ENCODE measurements at regions not wholly inside any gene's neighbourhood (a gene's known extent, or its start where the extent isn't known, plus 50 kb on each side); places are given as distances from the start of the nearest gene placed in this dataset.
"Not testable (repeated sequence)": the region's sequence is repeated elsewhere in the genome, so short reads cannot be mapped to it uniquely, and the experiment has no call there.

DNA sequence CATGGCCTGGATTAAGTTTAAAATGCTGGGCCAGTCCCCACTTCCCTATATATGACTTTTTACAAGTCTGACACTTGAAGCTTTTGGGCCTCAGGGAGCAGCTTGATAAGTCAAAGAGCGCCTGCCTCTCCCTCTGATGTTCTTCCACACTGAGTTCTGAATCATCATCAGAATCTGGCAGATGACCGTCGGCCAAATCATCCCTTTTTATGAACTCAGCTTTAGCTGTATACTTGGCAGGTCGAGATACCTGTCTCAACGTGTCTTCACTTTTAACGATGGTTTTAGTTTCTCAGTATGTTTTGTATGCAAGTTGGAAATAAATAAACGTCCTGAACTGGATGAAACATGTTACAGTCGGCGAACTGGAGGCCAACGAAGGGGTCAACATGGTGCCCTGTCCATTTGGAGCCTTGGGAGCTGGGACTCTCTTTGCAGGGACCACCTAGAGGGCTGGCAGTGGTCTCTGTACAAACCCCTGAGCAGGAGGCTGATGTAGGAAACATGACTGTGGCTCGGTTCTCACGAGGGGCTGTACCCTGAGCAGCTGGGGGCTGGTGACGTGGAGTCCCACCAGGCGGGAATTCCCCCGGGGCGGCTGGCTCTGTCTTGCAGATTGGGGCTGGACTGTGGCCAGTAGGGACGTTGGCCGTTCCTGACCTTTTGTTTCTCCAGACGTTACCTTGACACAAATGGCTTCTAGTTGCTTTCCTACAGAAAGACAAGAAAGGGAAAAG lies 192.2 kb upstream of the PRKX start:
- not testable (repeated sequence) for ATAC-seq; H3K27ac ChIP-seq (ENCODE audit: low read depth); H3K9me3 Mint-ChIP-seq; H3K4me3 Mint-ChIP-seq; H3K4me1 Mint-ChIP-seq; H3K27ac Mint-ChIP-seq; H3F3A ChIP-seq (replicated peaks; ENCODE audit: low read depth); DNase-seq (ENCODE audit: low spot score); H3K4me2 ChIP-seq; H3K79me2 ChIP-seq (replicated peaks; ENCODE audit: insufficient read depth); H3K9me2 ChIP-seq (ENCODE audit: insufficient read depth); H3K36me3 Mint-ChIP-seq (ENCODE audit: low read depth); H4K20me1 ChIP-seq (replicated peaks; ENCODE audit: insufficient read depth); H3K4me1 ChIP-seq (ENCODE audit: insufficient read depth); H3K27me3 Mint-ChIP-seq (ENCODE audit: insufficient read depth, low read depth, poor library complexity); H3K27me3 ChIP-seq (ENCODE audit: insufficient read depth); H3K4me3 ChIP-seq; H3K36me3 ChIP-seq (ENCODE audit: insufficient read depth); H2AFZ ChIP-seq

DNA sequence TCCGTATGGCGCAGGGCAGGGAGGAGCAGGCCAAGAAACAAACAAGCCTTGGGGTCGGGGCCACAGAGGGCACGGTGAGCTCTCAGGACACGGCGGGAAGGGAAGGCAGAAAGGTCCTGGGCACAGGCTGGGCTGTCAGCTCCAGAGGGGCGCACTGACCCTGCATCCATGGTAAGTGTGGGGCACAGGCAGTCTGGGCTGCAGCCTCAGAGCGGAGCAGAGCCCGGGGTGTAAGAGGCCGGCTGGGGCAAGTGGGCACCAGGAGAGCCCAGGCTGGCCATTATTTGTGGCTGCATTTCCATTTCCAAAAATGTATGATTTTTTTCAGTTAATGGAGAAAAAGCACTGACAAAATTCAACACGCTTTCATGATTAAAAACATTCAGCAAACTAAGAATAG lies 188.8 kb upstream of the PRKX start:
- not testable (repeated sequence) for ATAC-seq; H3K4me1 Mint-ChIP-seq; H4K20me1 ChIP-seq (replicated peaks; ENCODE audit: insufficient read depth); H3K4me1 ChIP-seq (ENCODE audit: insufficient read depth); H3K79me2 ChIP-seq (replicated peaks; ENCODE audit: insufficient read depth); DNase-seq (ENCODE audit: low spot score); H3K4me2 ChIP-seq; H3K27me3 ChIP-seq (ENCODE audit: insufficient read depth); H3K27ac ChIP-seq (ENCODE audit: low read depth); H3K4me3 Mint-ChIP-seq; H3K27ac Mint-ChIP-seq; H3K36me3 ChIP-seq (ENCODE audit: insufficient read depth); H3K4me3 ChIP-seq; H3F3A ChIP-seq (replicated peaks; ENCODE audit: low read depth); H2AFZ ChIP-seq; H3K36me3 Mint-ChIP-seq (ENCODE audit: low read depth); H3K9me2 ChIP-seq (ENCODE audit: insufficient read depth); H3K9me3 Mint-ChIP-seq; H3K27me3 Mint-ChIP-seq (ENCODE audit: insufficient read depth, low read depth, poor library complexity)

GRCh38 chrX:3896755-3897154 lies 183.3 kb upstream of the PRKX start:
- H4K20me1 ChIP-seq (replicated peaks; ENCODE audit: insufficient read depth); H3K79me2 ChIP-seq (replicated peaks; ENCODE audit: insufficient read depth); H3K4me1 ChIP-seq (ENCODE audit: insufficient read depth); H3K27me3 ChIP-seq (ENCODE audit: insufficient read depth); H3K9me2 ChIP-seq (ENCODE audit: insufficient read depth); H3K9me3 Mint-ChIP-seq; DNase-seq (ENCODE audit: low spot score); H3K36me3 ChIP-seq (ENCODE audit: insufficient read depth); H3K36me3 Mint-ChIP-seq (ENCODE audit: low read depth); H3K4me3 ChIP-seq; H3K27me3 Mint-ChIP-seq (ENCODE audit: insufficient read depth, low read depth, poor library complexity); H3F3A ChIP-seq (replicated peaks; ENCODE audit: low read depth); H3K27ac Mint-ChIP-seq; H3K27ac ChIP-seq (ENCODE audit: low read depth); H2AFZ ChIP-seq; ATAC-seq; H3K4me2 ChIP-seq; H3K4me1 Mint-ChIP-seq; H3K4me3 Mint-ChIP-seq: not testable (repeated sequence)

DNA sequence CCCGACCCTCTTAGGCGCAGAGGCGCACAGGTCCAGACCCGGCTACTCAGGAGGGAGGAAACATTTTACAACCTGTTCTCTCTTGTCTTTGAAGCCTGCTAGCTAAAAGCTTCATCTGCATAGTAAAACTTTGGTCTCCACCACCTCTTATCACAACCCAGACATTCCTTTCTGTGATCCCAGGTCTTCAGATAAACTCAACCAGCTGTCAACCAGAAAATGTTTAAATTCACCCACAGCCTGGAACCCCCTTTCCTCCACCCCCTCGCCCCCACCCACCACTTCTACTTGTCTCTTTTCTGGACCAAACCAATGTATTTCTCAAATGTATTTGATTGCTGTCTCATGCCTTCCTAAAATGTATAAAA lies 169.1 kb upstream of the PRKX start:
- peak overlapping the region; percentile 39; the same call in 1 of the 2 replicates for H3K4me3 ChIP-seq
- not testable (repeated sequence) for H3F3A ChIP-seq (replicated peaks; ENCODE audit: low read depth); H3K27ac ChIP-seq (ENCODE audit: low read depth); H3K27me3 Mint-ChIP-seq (ENCODE audit: insufficient read depth, low read depth, poor library complexity); H3K4me1 ChIP-seq (ENCODE audit: insufficient read depth); H3K4me1 Mint-ChIP-seq; H3K27me3 ChIP-seq (ENCODE audit: insufficient read depth); H3K9me2 ChIP-seq (ENCODE audit: insufficient read depth); H4K20me1 ChIP-seq (replicated peaks; ENCODE audit: insufficient read depth); DNase-seq (ENCODE audit: low spot score); H2AFZ ChIP-seq; H3K9me3 Mint-ChIP-seq; H3K27ac Mint-ChIP-seq; H3K36me3 Mint-ChIP-seq (ENCODE audit: low read depth); H3K4me2 ChIP-seq; ATAC-seq; H3K79me2 ChIP-seq (replicated peaks; ENCODE audit: insufficient read depth); H3K36me3 ChIP-seq (ENCODE audit: insufficient read depth)
- peak overlapping the region; percentile 60 for H3K4me3 Mint-ChIP-seq

- not testable (repeated sequence) for H3K4me1 ChIP-seq (ENCODE audit: insufficient read depth); H3K4me3 Mint-ChIP-seq
Measured at GRCh38 chrX:3881898-3882552, 168.6 kb upstream of the PRKX start.

DNA sequence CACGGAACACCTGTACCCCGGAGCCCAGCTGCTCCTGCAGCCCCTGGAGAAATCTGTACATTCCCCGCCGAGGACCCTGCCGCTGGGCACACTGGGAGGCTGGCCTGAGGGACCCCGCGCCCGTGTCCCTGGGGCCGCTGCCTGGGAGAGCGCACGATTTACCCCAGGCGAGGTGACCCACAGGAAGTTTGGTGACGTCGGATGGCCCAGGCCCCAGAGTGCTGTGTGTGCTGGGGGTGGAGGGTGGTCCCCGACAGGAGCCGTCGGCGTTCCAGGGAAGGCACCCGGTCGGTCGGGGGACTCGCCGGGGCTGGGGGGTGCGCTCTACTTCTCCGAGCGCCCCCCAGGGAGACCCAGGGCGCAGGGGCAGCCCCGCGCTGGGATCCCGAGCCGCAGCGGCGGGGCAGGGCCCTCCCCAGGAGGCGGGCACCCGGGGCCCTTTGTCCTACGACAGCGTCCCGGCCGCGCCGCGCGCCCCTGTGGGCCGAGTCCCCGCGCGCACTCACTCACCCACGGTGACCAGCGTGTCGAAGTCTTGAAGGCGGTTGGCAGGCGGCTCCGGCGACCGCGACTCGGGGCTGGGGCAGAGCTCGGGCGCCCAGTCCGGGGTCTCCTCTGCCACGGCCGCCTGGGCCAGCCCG lies 167.9 kb upstream of the PRKX start:
- H3K27ac ChIP-seq (ENCODE audit: low read depth); H3K4me3 Mint-ChIP-seq; H3K36me3 ChIP-seq (ENCODE audit: insufficient read depth); H2AFZ ChIP-seq; DNase-seq (ENCODE audit: low spot score); H3K27me3 ChIP-seq (ENCODE audit: insufficient read depth); H4K20me1 ChIP-seq (replicated peaks; ENCODE audit: insufficient read depth); H3K9me3 Mint-ChIP-seq; H3K9me2 ChIP-seq (ENCODE audit: insufficient read depth); H3K27ac Mint-ChIP-seq; H3K79me2 ChIP-seq (replicated peaks; ENCODE audit: insufficient read depth); H3K4me3 ChIP-seq; H3K27me3 Mint-ChIP-seq (ENCODE audit: insufficient read depth, low read depth, poor library complexity); H3K36me3 Mint-ChIP-seq (ENCODE audit: low read depth); H3F3A ChIP-seq (replicated peaks; ENCODE audit: low read depth); H3K4me1 Mint-ChIP-seq; H3K4me1 ChIP-seq (ENCODE audit: insufficient read depth); H3K4me2 ChIP-seq: not testable (repeated sequence)
- ATAC-seq, result peak; percentile 34

More at GRCh38 chrX:3881898-3882552, 168.6 kb upstream of the PRKX start:
- not testable (repeated sequence) for H3K27me3 ChIP-seq (ENCODE audit: insufficient read depth); H3K4me2 ChIP-seq; H3K4me3 ChIP-seq; H3F3A ChIP-seq (replicated peaks; ENCODE audit: low read depth); H3K9me3 Mint-ChIP-seq; DNase-seq (ENCODE audit: low spot score); H3K27ac ChIP-seq (ENCODE audit: low read depth); H3K27ac Mint-ChIP-seq; H2AFZ ChIP-seq; H3K36me3 Mint-ChIP-seq (ENCODE audit: low read depth); H4K20me1 ChIP-seq (replicated peaks; ENCODE audit: insufficient read depth); H3K36me3 ChIP-seq (ENCODE audit: insufficient read depth); H3K4me1 Mint-ChIP-seq; H3K79me2 ChIP-seq (replicated peaks; ENCODE audit: insufficient read depth); H3K9me2 ChIP-seq (ENCODE audit: insufficient read depth); H3K27me3 Mint-ChIP-seq (ENCODE audit: insufficient read depth, low read depth, poor library complexity)
- ATAC-seq, result peak; percentile 94
